ENCODE measurements at regions not wholly inside any gene's neighbourhood (a gene's known extent, or its start where the extent isn't known, plus 50 kb on each side); places are given as distances from the start of the nearest gene placed in this dataset.

GRCh38 chr22:47588578-47588960 is 826.1 kb downstream of the TBC1D22A start:
- no peak for DNase-seq (ENCODE audit: low read depth in 2 of 2)

- DNase-seq (ENCODE audit: low read depth in 2 of 2), result no peak
Observed at GRCh38 chr22:47587861-47588577, 825.6 kb downstream of the TBC1D22A start.

- no peak for DNase-seq (ENCODE audit: low read depth in 2 of 2)
Observed at GRCh38 chr22:47587361-47587760, 824.9 kb downstream of the TBC1D22A start.

GRCh38 chr22:47586946-47587345 is 824.5 kb downstream of the TBC1D22A start:
- DNase-seq (ENCODE audit: low read depth in 2 of 2), result no peak

- DNase-seq (ENCODE audit: low read depth in 2 of 2), result no peak
Observed at GRCh38 chr22:47586038-47586437, 823.6 kb downstream of the TBC1D22A start.

- no peak for DNase-seq (ENCODE audit: low read depth in 2 of 2)
Observed at GRCh38 chr22:47583959-47584562, 821.6 kb downstream of the TBC1D22A start.

- no peak for DNase-seq (ENCODE audit: low read depth in 2 of 2)
Observed at GRCh38 chr22:47582067-47582466, 819.6 kb downstream of the TBC1D22A start.

- DNase-seq (ENCODE audit: low read depth in 2 of 2), result no peak
Observed at GRCh38 chr22:47580121-47580520, 817.7 kb downstream of the TBC1D22A start.

- DNase-seq (ENCODE audit: low read depth in 2 of 2), result no peak
Observed at GRCh38 chr22:47576908-47577307, 814.5 kb downstream of the TBC1D22A start.

GRCh38 chr22:47575291-47575690 is 812.8 kb downstream of the TBC1D22A start:
- no peak for DNase-seq (ENCODE audit: low read depth in 2 of 2)

GRCh38 chr22:47574556-47574955 is 812.1 kb downstream of the TBC1D22A start:
- DNase-seq (ENCODE audit: low read depth in 2 of 2), result no peak

- DNase-seq (ENCODE audit: low read depth in 2 of 2), result no peak
Observed at GRCh38 chr22:47573141-47573540, 810.7 kb downstream of the TBC1D22A start.

GRCh38 chr22:47572443-47572842 is 810.0 kb downstream of the TBC1D22A start:
- no peak for DNase-seq (ENCODE audit: low read depth in 2 of 2)

- no peak for DNase-seq (ENCODE audit: low read depth in 2 of 2)
Observed at GRCh38 chr22:47571616-47572015, 809.2 kb downstream of the TBC1D22A start.

GRCh38 chr22:47570851-47571250 is 808.4 kb downstream of the TBC1D22A start:
- DNase-seq (ENCODE audit: low read depth in 2 of 2), result no peak

- DNase-seq (ENCODE audit: low read depth in 2 of 2), result no peak
Observed at GRCh38 chr22:47570300-47570685, 807.8 kb downstream of the TBC1D22A start.

GRCh38 chr22:47569389-47570299 is 807.2 kb downstream of the TBC1D22A start:
- no peak for DNase-seq (ENCODE audit: low read depth in 2 of 2)

GRCh38 chr22:47568700-47569099 is 806.2 kb downstream of the TBC1D22A start:
- DNase-seq (ENCODE audit: low read depth in 2 of 2), result no peak

GRCh38 chr22:47567126-47568090 is 805.0 kb downstream of the TBC1D22A start:
- DNase-seq (ENCODE audit: low read depth in 2 of 2), result no peak

- DNase-seq (ENCODE audit: low read depth in 2 of 2), result no peak
Observed at GRCh38 chr22:47566491-47566890, 804.0 kb downstream of the TBC1D22A start.

- DNase-seq (ENCODE audit: low read depth in 2 of 2), result no peak
Observed at GRCh38 chr22:47565607-47566006, 803.2 kb downstream of the TBC1D22A start.
